Gastroesophageal sphincter (tissue), 3 donors: ENCODE measurements at regions not wholly inside any gene's neighbourhood (a gene's known extent, or its start where the extent isn't known, plus 50 kb on each side); places are given as distances from the start of the nearest gene placed in this dataset.

ENCODE experiments used
- POLR2A ChIP-seq, 2 donors: fragments of 450-650 bp; IDR thresholded peaks; one replicate each; pipeline ENCODE4 v1.6.1; 2017; ENCODE audit warnings: antibody characterized with exemption in 2 of 2, mild to moderate bottlenecking in 2 of 2, moderate library complexity in 1 of 2
- POLR2AphosphoS5 ChIP-seq: sonication (generic); formaldehyde crosslinking; IDR thresholded peaks from one replicate; pipeline ENCODE4 v1.6.1; 2017; ENCODE audit warnings: antibody characterized with exemption
- TF ChIP-seq, protein P1 (sequence below), 4 experiments: fragments of 200-600 bp in 2 of 4; fragments of 450-650 bp in 2 of 4; sonication (generic) in 1 of 4; IDR thresholded peaks; one replicate each; pipeline ENCODE4 v1.5.1; 2017 to 2019; ENCODE audit warnings: antibody characterized with exemption in 4 of 4, mild to moderate bottlenecking in 2 of 4, moderate library complexity in 2 of 4

DNA sequence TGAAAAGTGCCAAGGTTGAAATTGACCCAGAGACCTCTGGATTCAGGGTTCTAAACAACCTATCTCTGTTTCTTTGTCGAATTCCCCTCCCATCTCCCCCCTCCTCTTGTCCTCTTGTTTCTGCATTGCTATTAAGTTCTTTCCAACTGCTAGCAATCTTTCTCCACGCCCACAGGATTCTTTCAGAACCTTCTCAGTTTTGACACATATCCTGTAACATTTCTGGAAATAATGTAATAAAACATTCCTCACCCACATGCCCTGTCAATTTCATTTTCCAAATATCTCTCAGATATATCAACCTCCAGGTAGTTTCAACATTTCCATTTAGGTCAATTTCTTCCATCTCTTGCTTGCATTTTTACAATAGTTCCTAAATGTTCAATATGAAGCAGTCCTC lies 1105.9 kb downstream of the ARAP2 start:
- TF ChIP-seq, protein P1, sequence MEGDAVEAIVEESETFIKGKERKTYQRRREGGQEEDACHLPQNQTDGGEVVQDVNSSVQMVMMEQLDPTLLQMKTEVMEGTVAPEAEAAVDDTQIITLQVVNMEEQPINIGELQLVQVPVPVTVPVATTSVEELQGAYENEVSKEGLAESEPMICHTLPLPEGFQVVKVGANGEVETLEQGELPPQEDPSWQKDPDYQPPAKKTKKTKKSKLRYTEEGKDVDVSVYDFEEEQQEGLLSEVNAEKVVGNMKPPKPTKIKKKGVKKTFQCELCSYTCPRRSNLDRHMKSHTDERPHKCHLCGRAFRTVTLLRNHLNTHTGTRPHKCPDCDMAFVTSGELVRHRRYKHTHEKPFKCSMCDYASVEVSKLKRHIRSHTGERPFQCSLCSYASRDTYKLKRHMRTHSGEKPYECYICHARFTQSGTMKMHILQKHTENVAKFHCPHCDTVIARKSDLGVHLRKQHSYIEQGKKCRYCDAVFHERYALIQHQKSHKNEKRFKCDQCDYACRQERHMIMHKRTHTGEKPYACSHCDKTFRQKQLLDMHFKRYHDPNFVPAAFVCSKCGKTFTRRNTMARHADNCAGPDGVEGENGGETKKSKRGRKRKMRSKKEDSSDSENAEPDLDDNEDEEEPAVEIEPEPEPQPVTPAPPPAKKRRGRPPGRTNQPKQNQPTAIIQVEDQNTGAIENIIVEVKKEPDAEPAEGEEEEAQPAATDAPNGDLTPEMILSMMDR (IDR thresholded peaks at IDR 0.05): no peak
- TF ChIP-seq POLR2A (IDR thresholded peaks at IDR 0.05): no peak
- TF ChIP-seq POLR2AphosphoS5: no peak
